H9 (cell line): ENCODE measurements at regions not wholly inside any gene's neighbourhood (a gene's known extent, or its start where the extent isn't known, plus 50 kb on each side); places are given as distances from the start of the nearest gene placed in this dataset.

Source experiments
- DNase-seq: peaks from one replicate; pipeline ENCODE4 v3.0.0-alpha.2; 2017
- H2AFZ ChIP-seq: one replicate; pipeline ENCODE4 v1.6.1; 2013; ENCODE audit warnings: mild to moderate bottlenecking, low read length, control low read depth, moderate library complexity
- H2AK5ac ChIP-seq: 2 replicates; pipeline ENCODE4 v1.6.1; 2013; ENCODE audit warnings: low read length, control low read depth, mixed read lengths; ENCODE audit not compliant: insufficient read length
- H2BK120ac ChIP-seq: one replicate; pipeline ENCODE4 v1.6.1; 2013; ENCODE audit warnings: low read depth, mild to moderate bottlenecking, low read length, control low read depth, inconsistent platforms; ENCODE audit not compliant: poor library complexity, severe bottlenecking
- H2BK12ac ChIP-seq: 2 replicates; pipeline ENCODE4 v1.6.1; 2013; ENCODE audit warnings: low read length, control low read depth, mixed read lengths, low read depth; ENCODE audit not compliant: insufficient read length
- H2BK15ac ChIP-seq: 2 replicates; pipeline ENCODE4 v1.6.1; 2013; ENCODE audit warnings: low read depth, low read length, control low read depth
- H2BK20ac ChIP-seq: one replicate; pipeline ENCODE4 v1.6.1; 2013; ENCODE audit warnings: low read depth, mild to moderate bottlenecking, low read length, control low read depth, inconsistent platforms; ENCODE audit not compliant: poor library complexity, severe bottlenecking
- H2BK5ac ChIP-seq: 2 replicates; pipeline ENCODE4 v1.6.1; 2013; ENCODE audit warnings: low read length, control low read depth, mixed read lengths; ENCODE audit not compliant: insufficient read length
- H3K14ac ChIP-seq: 2 replicates; pipeline ENCODE4 v1.6.1; 2013; ENCODE audit warnings: low read length, control low read depth; ENCODE audit not compliant: insufficient read depth
- H3K18ac ChIP-seq: 2 replicates; pipeline ENCODE4 v1.6.1; 2013; ENCODE audit warnings: low read depth, mild to moderate bottlenecking, mixed read lengths, low read length, control low read depth; ENCODE audit not compliant: insufficient read length
- H3K23ac ChIP-seq: 2 replicates; pipeline ENCODE4 v1.6.1; 2013; ENCODE audit warnings: low read length, control low read depth, mixed read lengths, low read depth; ENCODE audit not compliant: insufficient read length
- H3K23me2 ChIP-seq: 2 replicates; pipeline ENCODE4 v1.6.1; 2013; ENCODE audit warnings: low read depth, mild to moderate bottlenecking, mixed read lengths, low read length, control low read depth; ENCODE audit not compliant: insufficient read length, poor library complexity, severe bottlenecking
- H3K27ac ChIP-seq: 2 replicates; pipeline ENCODE4 v1.5.1; 2013; ENCODE audit warnings: low read length, control low read depth, mixed read lengths, low read depth; ENCODE audit not compliant: insufficient read length
- H3K27me3 ChIP-seq: 2 replicates; pipeline ENCODE4 v1.6.1; 2013; ENCODE audit warnings: low read length, control low read depth, inconsistent platforms; ENCODE audit not compliant: insufficient read depth
- H3K4ac ChIP-seq: 2 replicates; pipeline ENCODE4 v1.6.1; 2013; ENCODE audit warnings: low read depth, mild to moderate bottlenecking, control low read depth, inconsistent platforms, low read length, moderate library complexity
- H3K4me1 ChIP-seq: 2 replicates; pipeline ENCODE4 v1.6.1; 2013; ENCODE audit warnings: low read length, control low read depth, inconsistent platforms; ENCODE audit not compliant: insufficient read depth
- H3K4me2 ChIP-seq: 2 replicates; pipeline ENCODE4 v1.6.1; 2013; ENCODE audit warnings: low read length, control low read depth, mixed read lengths; ENCODE audit not compliant: insufficient read length, insufficient read depth
- H3K56ac ChIP-seq: 2 replicates; pipeline ENCODE4 v1.6.1; 2013; ENCODE audit warnings: low read depth, mild to moderate bottlenecking, mixed read lengths, low read length, control low read depth; ENCODE audit not compliant: insufficient read length
- H3K79me1 ChIP-seq: 2 replicates; pipeline ENCODE4 v1.6.1; 2013; ENCODE audit warnings: low read depth, mild to moderate bottlenecking, moderate library complexity, low read length, control low read depth, inconsistent platforms; ENCODE audit not compliant: insufficient read depth, poor library complexity, severe bottlenecking
- H3K79me2 ChIP-seq: 2 replicates; pipeline ENCODE4 v1.6.1; 2013; ENCODE audit warnings: low read length, control low read depth, inconsistent platforms; ENCODE audit not compliant: insufficient read depth
- H3K9ac ChIP-seq: 2 replicates; pipeline ENCODE4 v1.6.1; 2013; ENCODE audit warnings: low read length, control low read depth, mixed read lengths; ENCODE audit not compliant: insufficient read length; ENCODE audit errors: extremely low read depth
- H3K9me3 ChIP-seq: one replicate; pipeline ENCODE4 v1.6.1; 2013; ENCODE audit warnings: low read depth, low read length, inconsistent platforms; ENCODE audit not compliant: control insufficient read depth
- H3T11ph ChIP-seq: one replicate; pipeline ENCODE4 v1.6.1; 2013; ENCODE audit warnings: mild to moderate bottlenecking, low read length, control low read depth, inconsistent platforms
- H4K20me1 ChIP-seq: one replicate; pipeline ENCODE4 v1.6.1; 2013; ENCODE audit not compliant: control insufficient read depth, insufficient read length, insufficient read depth
- H4K5ac ChIP-seq: 2 replicates; pipeline ENCODE4 v1.6.1; 2013; ENCODE audit warnings: low read depth, mild to moderate bottlenecking, mixed read lengths, low read length, control low read depth; ENCODE audit not compliant: insufficient read length
- H4K8ac ChIP-seq: replicated peaks from 2 replicates; pipeline ENCODE4 v1.6.1; 2013; ENCODE audit warnings: low read length, control low read depth, mixed read lengths, low read depth; ENCODE audit not compliant: insufficient read length
- H4K91ac ChIP-seq: 2 replicates; pipeline ENCODE4 v1.6.1; 2013; ENCODE audit warnings: low read depth, mild to moderate bottlenecking, moderate library complexity, mixed read lengths, low read length, control low read depth; ENCODE audit not compliant: insufficient read length
- H3K27ac Mint-ChIP-seq, 3 experiments: 2 replicates in 2 of 3; 3 replicates in 1 of 3; pipeline ENCODE4 v1.8.0; 2020 to 2021; ENCODE audit warnings: mixed read lengths in 3 of 3, mild to moderate bottlenecking in 1 of 3, moderate library complexity in 1 of 3
- H3K27me3 Mint-ChIP-seq: 2 replicates; pipeline ENCODE4 v1.8.0; 2021; ENCODE audit warnings: low read depth, mild to moderate bottlenecking, moderate library complexity, mixed read lengths
- H3K36me3 Mint-ChIP-seq, 3 experiments: 2 replicates in 2 of 3; 3 replicates in 1 of 3; pipeline ENCODE4 v1.8.0; 2020 to 2021; ENCODE audit warnings: low read depth in 3 of 3, mixed read lengths in 3 of 3; ENCODE audit not compliant: insufficient read depth in 1 of 3
- H3K4me1 Mint-ChIP-seq, 2 experiments: 2 replicates each; pipeline ENCODE4 v1.8.0; 2020; ENCODE audit warnings: mixed read lengths in 2 of 2
- H3K4me3 Mint-ChIP-seq, 2 experiments: 2 replicates in 1 of 2; 3 replicates in 1 of 2; pipeline ENCODE4 v1.8.0; 2020 to 2021; ENCODE audit warnings: mild to moderate bottlenecking in 2 of 2, mixed read lengths in 2 of 2, moderate library complexity in 1 of 2
- H3K9me3 Mint-ChIP-seq, 2 experiments: 2 replicates in 1 of 2; 3 replicates in 1 of 2; pipeline ENCODE4 v1.8.0; 2020; ENCODE audit warnings: mild to moderate bottlenecking in 2 of 2, mixed read lengths in 2 of 2, moderate library complexity in 1 of 2
- WGBS: extraction: QIAGEN DNeasy Blood & Tissue Kit; methylation state at CpG from one replicate; pipeline ENCODE4 v1.1.7; 2013; ENCODE audit warnings: missing lambda C conversion rate, low lambda C conversion rate, mixed read lengths; ENCODE audit not compliant: insufficient read length; ENCODE audit errors: extremely low coverage; 5-methylcytosine and 5-hydroxymethylcytosine counted together
- TF ChIP-seq, protein P1 (sequence below): fragments of 200-600 bp; sonication (generic); conservative IDR thresholded peaks from 3 replicates; pipeline ENCODE4 v1.8.0; 2021; ENCODE audit warnings: antibody characterized with exemption, mild to moderate bottlenecking

- H3K79me2 ChIP-seq: no peaks in the 10 kb centered on the region
- no peak overlapping the region for H3K27ac Mint-ChIP-seq
Measured at GRCh38 chr12:61739925-61740324, 520.3 kb upstream of the USP15 start.

More at GRCh38 chr12:61739925-61740324, 520.3 kb upstream of the USP15 start:
- Mint-ChIP-seq H3K9me3 (no peaks in the 10 kb centered on the region), H3K36me3 (no peaks in the 10 kb centered on the region), H3K4me1 (no peaks in the 10 kb centered on the region), H3K4me3 (no peak overlapping the region), H3K27me3 (no peaks in the 10 kb centered on the region; the same call in 1 of the 2 replicates)
- no peak overlapping the region for H3K4ac ChIP-seq
- no peak overlapping the region for H4K91ac ChIP-seq
- TF ChIP-seq, protein P1, sequence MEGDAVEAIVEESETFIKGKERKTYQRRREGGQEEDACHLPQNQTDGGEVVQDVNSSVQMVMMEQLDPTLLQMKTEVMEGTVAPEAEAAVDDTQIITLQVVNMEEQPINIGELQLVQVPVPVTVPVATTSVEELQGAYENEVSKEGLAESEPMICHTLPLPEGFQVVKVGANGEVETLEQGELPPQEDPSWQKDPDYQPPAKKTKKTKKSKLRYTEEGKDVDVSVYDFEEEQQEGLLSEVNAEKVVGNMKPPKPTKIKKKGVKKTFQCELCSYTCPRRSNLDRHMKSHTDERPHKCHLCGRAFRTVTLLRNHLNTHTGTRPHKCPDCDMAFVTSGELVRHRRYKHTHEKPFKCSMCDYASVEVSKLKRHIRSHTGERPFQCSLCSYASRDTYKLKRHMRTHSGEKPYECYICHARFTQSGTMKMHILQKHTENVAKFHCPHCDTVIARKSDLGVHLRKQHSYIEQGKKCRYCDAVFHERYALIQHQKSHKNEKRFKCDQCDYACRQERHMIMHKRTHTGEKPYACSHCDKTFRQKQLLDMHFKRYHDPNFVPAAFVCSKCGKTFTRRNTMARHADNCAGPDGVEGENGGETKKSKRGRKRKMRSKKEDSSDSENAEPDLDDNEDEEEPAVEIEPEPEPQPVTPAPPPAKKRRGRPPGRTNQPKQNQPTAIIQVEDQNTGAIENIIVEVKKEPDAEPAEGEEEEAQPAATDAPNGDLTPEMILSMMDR: no peak
- H3T11ph ChIP-seq: no peak overlapping the region
- H4K5ac ChIP-seq: no peak overlapping the region
- no peaks in the 10 kb centered on the region for H3K27me3 ChIP-seq
- H2BK5ac ChIP-seq: no peak overlapping the region
- H2AFZ ChIP-seq: no peak overlapping the region
- no peak overlapping the region for H4K8ac ChIP-seq
- H3K4me1 ChIP-seq: no peaks in the 10 kb centered on the region
- no peak overlapping the region for H2BK120ac ChIP-seq
- no CpG with 5 or more reads among the region's 1 CpG for WGBS
- no peak for DNase-seq
- no peak overlapping the region for H2AK5ac ChIP-seq
- no peaks in the 10 kb centered on the region for H4K20me1 ChIP-seq
- no peak overlapping the region for H3K14ac ChIP-seq
- no peak overlapping the region for H3K18ac ChIP-seq
- no peak overlapping the region for H3K4me2 ChIP-seq
- no peaks in the 10 kb centered on the region for H3K23me2 ChIP-seq
- H2BK15ac ChIP-seq: no peak overlapping the region
- H3K9ac ChIP-seq: no peak overlapping the region
- no peak overlapping the region for H2BK12ac ChIP-seq
- H3K27ac ChIP-seq: no peak overlapping the region
- no peak overlapping the region for H3K56ac ChIP-seq
- H3K9me3 ChIP-seq: no peaks in the 10 kb centered on the region
- H2BK20ac ChIP-seq: no peak overlapping the region
- H3K79me1 ChIP-seq: no peaks in the 10 kb centered on the region
- H3K23ac ChIP-seq: no peak overlapping the region
